Type B pancreatic cell (in vitro differentiated cells): ENCODE measurements at regions not wholly inside any gene's neighbourhood (a gene's known extent, or its start where the extent isn't known, plus 50 kb on each side); places are given as distances from the start of the nearest gene placed in this dataset.

ENCODE experiments used
- DNase-seq: peaks from one replicate; pipeline ENCODE4 v3.0.0; 2021; ENCODE audit warnings: mixed read lengths; ENCODE audit not compliant: unreplicated experiment; ENCODE audit errors: extremely low spot score
- H3K27ac Mint-ChIP-seq: 2 replicates; pipeline ENCODE4 v1.8.0; 2021; ENCODE audit warnings: mild to moderate bottlenecking, mixed read lengths
- H3K27me3 Mint-ChIP-seq: 2 replicates; pipeline ENCODE4 v1.8.0; 2021; ENCODE audit warnings: mixed read lengths
- H3K36me3 Mint-ChIP-seq: 2 replicates; pipeline ENCODE4 v1.8.0; 2021; ENCODE audit warnings: mixed read lengths
- H3K4me1 Mint-ChIP-seq: one replicate; pipeline ENCODE4 v1.8.0; 2021; ENCODE audit warnings: mixed read lengths; ENCODE audit not compliant: unreplicated experiment
- H3K4me3 Mint-ChIP-seq: 2 replicates; pipeline ENCODE4 v1.8.0; 2021; ENCODE audit warnings: mild to moderate bottlenecking, mixed read lengths
- H3K9me3 Mint-ChIP-seq: 2 replicates; pipeline ENCODE4 v1.8.0; 2021; ENCODE audit warnings: mixed read lengths
- CTCF ChIP-seq: fragments of 200-600 bp; sonication (generic); conservative IDR thresholded peaks from 2 replicates; pipeline ENCODE4 v1.5.0; 2021; ENCODE audit warnings: antibody characterized with exemption, mild to moderate bottlenecking

GRCh38 chr9:32264170-32264864 is 120.1 kb upstream of the ACO1 start:
- no peak for DNase-seq
- H3K27ac Mint-ChIP-seq = no peak overlapping the region
- H3K4me3 Mint-ChIP-seq = no peak overlapping the region
- H3K27me3 Mint-ChIP-seq = no peaks in the 10 kb centered on the region
- H3K36me3 Mint-ChIP-seq = no peaks in the 10 kb centered on the region
- no peaks in the 10 kb centered on the region for H3K9me3 Mint-ChIP-seq
- TF ChIP-seq CTCF = no peak
- H3K4me1 Mint-ChIP-seq = no peaks in the 10 kb centered on the region

GRCh38 chr9:32265037-32265436 is 119.4 kb upstream of the ACO1 start:
- H3K36me3 Mint-ChIP-seq = no peaks in the 10 kb centered on the region
- no peak for DNase-seq
- H3K27me3 Mint-ChIP-seq = no peaks in the 10 kb centered on the region
- no peak overlapping the region for H3K27ac Mint-ChIP-seq
- H3K9me3 Mint-ChIP-seq = no peaks in the 10 kb centered on the region
- TF ChIP-seq CTCF = no peak
- H3K4me1 Mint-ChIP-seq = no peaks in the 10 kb centered on the region
- no peak overlapping the region for H3K4me3 Mint-ChIP-seq

- Mint-ChIP-seq H3K27me3 (no peaks in the 10 kb centered on the region), H3K4me3 (no peak overlapping the region), H3K4me1 (no peaks in the 10 kb centered on the region), H3K36me3 (no peaks in the 10 kb centered on the region), H3K9me3 (no peaks in the 10 kb centered on the region), H3K27ac (no peak overlapping the region)
- TF ChIP-seq CTCF = no peak
- DNase-seq = no peak
These were observed 105.5 kb upstream of the ACO1 start for GRCh38 chr9:32278991-32279390.

- Mint-ChIP-seq H3K4me3 (no peak overlapping the region), H3K36me3 (no peaks in the 10 kb centered on the region), H3K4me1 (no peaks in the 10 kb centered on the region), H3K27me3 (peaks cover 5% of the 10 kb centered on the region), H3K9me3 (no peaks in the 10 kb centered on the region), H3K27ac (no peak overlapping the region)
- no peak for TF ChIP-seq CTCF
- no peak for DNase-seq
These were observed 94.7 kb upstream of the ACO1 start for GRCh38 chr9:32289756-32290155.

GRCh38 chr9:32291370-32291769 is 93.1 kb upstream of the ACO1 start:
- Mint-ChIP-seq H3K27me3 (peaks cover 6% of the 10 kb centered on the region), H3K4me1 (no peaks in the 10 kb centered on the region), H3K36me3 (no peaks in the 10 kb centered on the region), H3K27ac (no peak overlapping the region), H3K9me3 (no peaks in the 10 kb centered on the region), H3K4me3 (no peak overlapping the region)
- no peak for DNase-seq
- TF ChIP-seq CTCF = no peak

GRCh38 chr9:32292611-32293010 is 91.8 kb upstream of the ACO1 start:
- TF ChIP-seq CTCF = no peak
- DNase-seq = no peak
- Mint-ChIP-seq H3K27ac (no peak overlapping the region), H3K36me3 (no peaks in the 10 kb centered on the region), H3K4me1 (no peaks in the 10 kb centered on the region), H3K27me3 (peaks cover 4% of the 10 kb centered on the region), H3K4me3 (no peak overlapping the region), H3K9me3 (no peaks in the 10 kb centered on the region)
